PC-3 (cell line): ENCODE measurements at regions not wholly inside any gene's neighbourhood (a gene's known extent, or its start where the extent isn't known, plus 50 kb on each side); places are given as distances from the start of the nearest gene placed in this dataset.
"Not testable (repeated sequence)": the region's sequence is repeated elsewhere in the genome, so short reads cannot be mapped to it uniquely, and the experiment has no call there.

Experiments
- ATAC-seq: fragments of 200-7000 bp; cut with Tn5 transposase; 2 replicates; pipeline ENCODE4 v1.9.1; 2020; ENCODE audit warnings: mild to moderate bottlenecking, moderate library complexity
- BruUV-seq: library from RNA; stranded (reverse); fragments of 400-500 nt; replicated peaks from 2 replicates; lab custom pipeline; 2021; lab: Mats Ljungman, UMichigan
- CTCF ChIA-PET: fragments of 300-600 bp; sonication (Branson Sonifier 250); formaldehyde crosslinking; loops from one replicate; lab custom pipeline; 2022; ENCODE audit warnings: antibody characterized with exemption; lab: Charles Lee
- POLR2A ChIA-PET: fragments of 300-600 bp; sonication (Branson Sonifier 250); formaldehyde crosslinking; loops from one replicate; lab custom pipeline; 2022; ENCODE audit warnings: antibody characterized with exemption; ENCODE audit not compliant: unreplicated experiment; lab: Charles Lee
- DNase-seq: peaks from one replicate; pipeline ENCODE4 v3.0.0-alpha.2; 2015
- H2AFZ ChIP-seq: fragments of 300-600 bp; sonication (generic); 2 replicates; pipeline ENCODE4 v1.6.0; 2016; ENCODE audit warnings: antibody characterized with exemption, low read length
- H3F3A ChIP-seq: fragments of 300-600 bp; sonication (generic); one replicate; pipeline ENCODE4 v1.6.0; 2017; ENCODE audit warnings: antibody characterized with exemption, low read length, control low read depth, mild to moderate bottlenecking; ENCODE audit not compliant: unreplicated experiment
- H3K27ac ChIP-seq: fragments of 300-600 bp; sonication (generic); 2 replicates; pipeline ENCODE4 v1.5.1; 2016; ENCODE audit warnings: mild to moderate bottlenecking, low read length
- H3K27me3 ChIP-seq: fragments of 300-600 bp; sonication (generic); 2 replicates; pipeline ENCODE4 v1.6.1; 2016; ENCODE audit warnings: low read length, mixed read lengths
- H3K36me3 ChIP-seq: fragments of 300-600 bp; sonication (generic); 2 replicates; pipeline ENCODE4 v1.6.1; 2016; ENCODE audit warnings: low read depth, mixed run types, low read length, mixed read lengths
- H3K4me1 ChIP-seq: fragments of 300-600 bp; sonication (generic); 2 replicates; pipeline ENCODE4 v1.5.1; 2016; ENCODE audit warnings: low read length; ENCODE audit not compliant: insufficient read depth
- H3K4me2 ChIP-seq: fragments of 300-600 bp; sonication (generic); 2 replicates; pipeline ENCODE4 v1.6.0; 2016; ENCODE audit warnings: low read length
- H3K4me3 ChIP-seq: fragments of 300-600 bp; sonication (generic); 2 replicates; pipeline ENCODE4 v1.5.1; 2016; ENCODE audit warnings: mild to moderate bottlenecking, low read length, mixed read lengths
- H3K79me2 ChIP-seq: fragments of 300-600 bp; sonication (generic); 2 replicates; pipeline ENCODE4 v1.6.1; 2017; ENCODE audit warnings: low read length, mixed read lengths
- H3K9ac ChIP-seq: fragments of 300-600 bp; sonication (generic); 2 replicates; pipeline ENCODE4 v1.6.0; 2016; ENCODE audit warnings: mild to moderate bottlenecking, low read length
- H3K9me2 ChIP-seq: fragments of 300-600 bp; sonication (generic); replicated peaks from 2 replicates; pipeline ENCODE4 v1.6.1; 2016; ENCODE audit warnings: mixed run types, low read length, mixed read lengths
- H3K9me3 ChIP-seq: fragments of 300-600 bp; sonication (generic); 2 replicates; pipeline ENCODE4 v1.6.1; 2016; ENCODE audit warnings: low read length, mixed read lengths
- H4K20me1 ChIP-seq: fragments of 300-600 bp; sonication (generic); 2 replicates; pipeline ENCODE4 v1.6.1; 2016; ENCODE audit warnings: low read length, mixed read lengths
- EZH2 ChIP-seq: fragments of 300-600 bp; sonication (generic); IDR thresholded peaks from one replicate; pipeline ENCODE4 v1.6.1; 2017; ENCODE audit warnings: antibody characterized with exemption, mild to moderate bottlenecking, low read length; ENCODE audit not compliant: unreplicated experiment
- EZH2phosphoT487 ChIP-seq: fragments of 300-600 bp; sonication (generic); IDR thresholded peaks from 2 replicates; pipeline ENCODE4 v1.6.1; 2018; ENCODE audit warnings: mild to moderate bottlenecking, antibody characterized with exemption, low read length, borderline replicate concordance
- intact Hi-C: fragments of 100-400 bp; cut with micrococcal nuclease; formaldehyde crosslinking; loops from 2 replicates; pipeline ENCODE4 v1.9.0; 2023
- TF ChIP-seq, protein P1 (sequence below): fragments of 300-600 bp; sonication (generic); conservative IDR thresholded peaks from 2 replicates; pipeline ENCODE4 v1.5.1; 2017; ENCODE audit warnings: antibody characterized with exemption, low read depth, mild to moderate bottlenecking, low read length

DNA sequence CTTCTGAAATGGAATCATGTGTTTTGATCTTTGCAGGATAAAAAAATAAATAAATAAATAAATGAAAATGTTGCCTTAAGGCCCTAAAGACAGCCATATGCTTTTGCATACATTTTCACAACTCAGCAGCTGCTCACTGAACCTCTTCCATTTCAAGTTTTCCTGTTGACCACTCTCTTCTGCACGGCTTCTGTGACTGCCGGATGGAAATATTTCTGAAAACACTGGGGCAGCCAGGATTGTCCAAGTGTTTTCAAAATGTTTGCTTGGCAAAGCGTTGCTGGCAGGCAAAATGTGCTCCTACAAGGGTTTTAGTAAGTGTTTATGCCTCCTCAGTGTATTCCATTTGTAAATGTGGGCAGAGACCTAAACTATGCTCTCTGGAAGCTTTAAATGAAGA is 208.1 kb upstream of the IL1RAPL1 start:
- no peaks in the 10 kb centered on the region for H3K79me2 ChIP-seq
- TF ChIP-seq EZH2phosphoT487 (no peak), EZH2 (no peak)
- TF ChIP-seq, protein P1, sequence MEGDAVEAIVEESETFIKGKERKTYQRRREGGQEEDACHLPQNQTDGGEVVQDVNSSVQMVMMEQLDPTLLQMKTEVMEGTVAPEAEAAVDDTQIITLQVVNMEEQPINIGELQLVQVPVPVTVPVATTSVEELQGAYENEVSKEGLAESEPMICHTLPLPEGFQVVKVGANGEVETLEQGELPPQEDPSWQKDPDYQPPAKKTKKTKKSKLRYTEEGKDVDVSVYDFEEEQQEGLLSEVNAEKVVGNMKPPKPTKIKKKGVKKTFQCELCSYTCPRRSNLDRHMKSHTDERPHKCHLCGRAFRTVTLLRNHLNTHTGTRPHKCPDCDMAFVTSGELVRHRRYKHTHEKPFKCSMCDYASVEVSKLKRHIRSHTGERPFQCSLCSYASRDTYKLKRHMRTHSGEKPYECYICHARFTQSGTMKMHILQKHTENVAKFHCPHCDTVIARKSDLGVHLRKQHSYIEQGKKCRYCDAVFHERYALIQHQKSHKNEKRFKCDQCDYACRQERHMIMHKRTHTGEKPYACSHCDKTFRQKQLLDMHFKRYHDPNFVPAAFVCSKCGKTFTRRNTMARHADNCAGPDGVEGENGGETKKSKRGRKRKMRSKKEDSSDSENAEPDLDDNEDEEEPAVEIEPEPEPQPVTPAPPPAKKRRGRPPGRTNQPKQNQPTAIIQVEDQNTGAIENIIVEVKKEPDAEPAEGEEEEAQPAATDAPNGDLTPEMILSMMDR, result no peak
- POLR2A ChIA-PET, result no interaction called here
- H3K36me3 ChIP-seq, result no peaks in the 10 kb centered on the region
- intact Hi-C loops, result no loop called here
- CTCF ChIA-PET, result no interaction called here
- no peak overlapping the region for H3K9ac ChIP-seq
- no peak overlapping the region for H2AFZ ChIP-seq
- ATAC-seq, result no peak
- H3F3A ChIP-seq, result no peaks in the 10 kb centered on the region
- no peaks in the 10 kb centered on the region for H4K20me1 ChIP-seq
- no peaks in the 10 kb centered on the region for H3K9me2 ChIP-seq
- BruUV-seq, result no TSS peak
- no peak overlapping the region for H3K27ac ChIP-seq
- H3K4me1 ChIP-seq, result peaks cover 17% of the 10 kb centered on the region; the same call in 1 of the 2 replicates
- H3K4me3 ChIP-seq, result no peak overlapping the region
- no peaks in the 10 kb centered on the region for H3K9me3 ChIP-seq
- no peak overlapping the region for H3K4me2 ChIP-seq
- DNase-seq, result no peak
- H3K27me3 ChIP-seq, result no peaks in the 10 kb centered on the region

DNA sequence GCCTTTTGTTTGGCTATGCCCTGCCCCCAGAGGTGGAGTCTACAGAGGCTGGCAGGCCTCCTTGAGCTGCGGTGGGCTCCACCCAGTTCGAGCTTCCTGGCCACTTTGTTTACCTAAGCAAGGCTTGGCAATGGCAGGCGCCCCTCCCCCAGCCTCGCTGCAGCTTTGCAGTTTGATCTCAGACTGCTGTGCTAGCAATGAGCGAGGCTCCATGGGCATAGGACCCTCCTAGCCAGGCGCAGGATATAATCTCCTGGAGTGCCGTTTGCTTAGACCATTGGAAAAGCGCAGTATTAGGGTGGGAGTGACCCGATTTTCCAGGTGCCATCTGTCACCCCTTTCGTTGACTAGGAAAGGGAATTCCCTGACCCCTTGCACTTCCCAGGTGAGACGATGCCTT is 219.6 kb upstream of the IL1RAPL1 start:
- H3K4me3 ChIP-seq, H3K36me3 ChIP-seq, H3K27ac ChIP-seq, H3K27me3 ChIP-seq, ATAC-seq, H3K9ac ChIP-seq, H3K4me1 ChIP-seq, H3K79me2 ChIP-seq, H2AFZ ChIP-seq, DNase-seq, intact Hi-C loops, H3K4me2 ChIP-seq, H3F3A ChIP-seq, H3K9me3 ChIP-seq, BruUV-seq, POLR2A ChIA-PET, CTCF ChIA-PET, H3K9me2 ChIP-seq, H4K20me1 ChIP-seq: not testable (repeated sequence)

DNA sequence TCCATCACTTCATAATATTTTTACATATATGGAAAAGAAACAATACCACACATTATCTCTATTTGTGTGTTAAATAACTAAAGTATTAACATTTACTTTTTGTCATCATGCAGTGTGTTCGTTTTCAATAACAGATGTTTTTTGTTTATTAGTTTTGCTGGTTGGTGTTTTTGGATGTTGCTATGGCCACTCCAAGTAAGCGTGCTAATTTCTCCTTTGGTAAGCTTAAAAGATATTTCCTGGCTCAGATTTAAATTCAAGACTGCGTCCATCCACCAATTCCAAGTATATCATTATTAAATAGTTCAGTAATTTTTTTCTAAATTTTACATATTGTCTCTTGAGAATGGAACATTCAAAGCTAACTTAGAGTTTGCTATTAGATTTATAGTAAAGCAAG is 235.4 kb upstream of the IL1RAPL1 start:
- Histone ChIP-seq H3K79me2 (no peaks in the 10 kb centered on the region), H3K4me2 (no peak overlapping the region), H2AFZ (no peak overlapping the region), H4K20me1 (no peaks in the 10 kb centered on the region), H3K9me3 (no peaks in the 10 kb centered on the region), H3K4me1 (peaks cover 13% of the 10 kb centered on the region), H3K27ac (no peak overlapping the region), H3K36me3 (no peaks in the 10 kb centered on the region), H3K9ac (no peak overlapping the region), H3K4me3 (no peak overlapping the region), H3F3A (no peaks in the 10 kb centered on the region), H3K9me2 (no peaks in the 10 kb centered on the region), H3K27me3 (no peaks in the 10 kb centered on the region)
- ATAC-seq (no peak), DNase-seq (no peak)
- no TSS peak for BruUV-seq
- intact Hi-C loops, result no loop called here
- ChIA-PET CTCF (no interaction called here), POLR2A (no interaction called here)
- TF ChIP-seq, protein P1, result no peak
- no peak for TF ChIP-seq EZH2
- TF ChIP-seq EZH2phosphoT487, result no peak
